Right lobe of liver (tissue), 4 donors: ENCODE measurements at regions not wholly inside any gene's neighbourhood (a gene's known extent, or its start where the extent isn't known, plus 50 kb on each side); places are given as distances from the start of the nearest gene placed in this dataset.

Source experiments
- CTCF ChIP-seq, 4 donors: fragments of 200-600 bp in 3 of 4; fragments of 450-650 bp in 1 of 4; IDR thresholded peaks; one replicate each; pipeline versions ENCODE4 v1.5.1 to v1.8.0; 2016 to 2022; ENCODE audit warnings: antibody characterized with exemption in 4 of 4, mild to moderate bottlenecking in 2 of 4
- POLR2A ChIP-seq: fragments of 450-650 bp; IDR thresholded peaks from one replicate; pipeline ENCODE4 v1.6.1; 2017; ENCODE audit warnings: antibody characterized with exemption, mild to moderate bottlenecking
- donor health status: DM: no; HTN: no; CAD: no.
- donor health status: DM: no; HTN: no; CAD: no.
- donor health status: DM: no; HTN: yes; CAD: no.

- TF ChIP-seq CTCF (IDR thresholded peaks at IDR 0.05) (no peak), POLR2A (no peak)
These were observed 65.7 kb upstream of the FIGN start for GRCh38 chr2:163801486-163801885.
